Glutamatergic neuron (in vitro differentiated cells): ENCODE measurements at regions not wholly inside any gene's neighbourhood (a gene's known extent, or its start where the extent isn't known, plus 50 kb on each side); places are given as distances from the start of the nearest gene placed in this dataset.

Experiments used
- DNase-seq: peaks from one replicate; pipeline ENCODE4 v3.0.0; 2022
- H3K27ac Mint-ChIP-seq: one replicate; pipeline ENCODE4 v1.8.0; 2020; ENCODE audit warnings: mild to moderate bottlenecking, mixed read lengths, inconsistent platforms; ENCODE audit not compliant: unreplicated experiment
- H3K27me3 Mint-ChIP-seq: one replicate; pipeline ENCODE4 v1.8.0; 2020; ENCODE audit warnings: mild to moderate bottlenecking, moderate library complexity, mixed read lengths, inconsistent platforms; ENCODE audit not compliant: unreplicated experiment
- H3K36me3 Mint-ChIP-seq: one replicate; pipeline ENCODE4 v1.8.0; 2020; ENCODE audit warnings: mild to moderate bottlenecking, mixed read lengths, inconsistent platforms; ENCODE audit not compliant: unreplicated experiment
- H3K4me1 Mint-ChIP-seq: one replicate; pipeline ENCODE4 v1.8.0; 2020; ENCODE audit warnings: mild to moderate bottlenecking, low read depth, mixed read lengths, inconsistent platforms; ENCODE audit not compliant: unreplicated experiment
- H3K4me3 Mint-ChIP-seq: one replicate; pipeline ENCODE4 v1.8.0; 2020; ENCODE audit warnings: mild to moderate bottlenecking, mixed read lengths, inconsistent platforms; ENCODE audit not compliant: unreplicated experiment
- H3K9me3 Mint-ChIP-seq: one replicate; pipeline ENCODE4 v1.8.0; 2020; ENCODE audit warnings: mild to moderate bottlenecking, moderate library complexity, mixed read lengths, inconsistent platforms; ENCODE audit not compliant: unreplicated experiment
- CTCF ChIP-seq: fragments of 200-600 bp; sonication (generic); IDR thresholded peaks from one replicate; pipeline ENCODE4 v1.5.0; 2021; ENCODE audit not compliant: partially characterized antibody, unreplicated experiment

- no peaks in the 10 kb centered on the region for H3K36me3 Mint-ChIP-seq
- H3K27me3 Mint-ChIP-seq = peaks cover 3% of the 10 kb centered on the region
- DNase-seq = no peak
- peaks cover 4% of the 10 kb centered on the region for H3K4me1 Mint-ChIP-seq
- TF ChIP-seq CTCF = no peak
- no peak overlapping the region for H3K4me3 Mint-ChIP-seq
- peaks cover 6% of the 10 kb centered on the region for H3K9me3 Mint-ChIP-seq
- no peak overlapping the region for H3K27ac Mint-ChIP-seq
Measured at GRCh38 chr6:44660561-44661220, 273.2 kb downstream of the CDC5L start.

GRCh38 chr6:44661221-44662008, 273.9 kb downstream of the CDC5L start:
- H3K36me3 Mint-ChIP-seq = no peaks in the 10 kb centered on the region
- DNase-seq = no peak
- H3K9me3 Mint-ChIP-seq = peaks cover 6% of the 10 kb centered on the region
- no peak overlapping the region for H3K27ac Mint-ChIP-seq
- no peak for TF ChIP-seq CTCF
- H3K4me1 Mint-ChIP-seq = peaks cover 4% of the 10 kb centered on the region
- peaks cover 3% of the 10 kb centered on the region for H3K27me3 Mint-ChIP-seq
- no peak overlapping the region for H3K4me3 Mint-ChIP-seq

- Mint-ChIP-seq H3K27ac (no peak overlapping the region), H3K4me1 (peaks cover 4% of the 10 kb centered on the region), H3K4me3 (no peak overlapping the region), H3K27me3 (peaks cover 3% of the 10 kb centered on the region), H3K36me3 (peaks cover 4% of the 10 kb centered on the region), H3K9me3 (peaks cover 5% of the 10 kb centered on the region)
- DNase-seq = no peak
- TF ChIP-seq CTCF = no peak
Measured at GRCh38 chr6:44662461-44663121, 275.1 kb downstream of the CDC5L start.

- no peak for TF ChIP-seq CTCF
- no peak overlapping the region for H3K4me3 Mint-ChIP-seq
- H3K4me1 Mint-ChIP-seq = peaks cover 4% of the 10 kb centered on the region
- peaks cover 4% of the 10 kb centered on the region for H3K9me3 Mint-ChIP-seq
- peaks cover 2% of the 10 kb centered on the region for H3K27me3 Mint-ChIP-seq
- DNase-seq = no peak
- H3K36me3 Mint-ChIP-seq = peaks cover 4% of the 10 kb centered on the region
- no peak overlapping the region for H3K27ac Mint-ChIP-seq
Measured at GRCh38 chr6:44663860-44664634, 276.5 kb downstream of the CDC5L start.
